ENCODE measurements at regions not wholly inside any gene's neighbourhood (a gene's known extent, or its start where the extent isn't known, plus 50 kb on each side); places are given as distances from the start of the nearest gene placed in this dataset.

GRCh38 chr2:226396541-226396940 lies 403.1 kb downstream of the IRS1 start (continued):
- TF ChIP-seq REST (IDR thresholded peaks at IDR 0.05; ENCODE audit: unreplicated experiment) (no peak), CTCF (conservative IDR thresholded peaks at IDR 0.05; ENCODE audit: low read depth in 2 of 2) (no peak), POLR2AphosphoS5 (IDR thresholded peaks at IDR 0.05; ENCODE audit: low read depth) (no peak), ZNF114 (CRISPR knock-in tag; IDR thresholded peaks at IDR 0.05) (no peak), ETS1 (IDR thresholded peaks at IDR 0.05) (no peak), CREB1 (CRISPR knock-in tag; IDR thresholded peaks at IDR 0.05; ENCODE audit: low read depth) (no peak), EZH2 (IDR thresholded peaks at IDR 0.05; ENCODE audit: low read depth, unreplicated experiment) (no peak), JUNB (IDR thresholded peaks at IDR 0.05; ENCODE audit: unreplicated experiment) (no peak)

- peaks cover 1% of the 10 kb centered on the region for H3K27me3 Mint-ChIP-seq (ENCODE audit: insufficient read depth, low read depth, poor library complexity)
- DNase-seq (ENCODE audit: low spot score) (no peak), ATAC-seq (no peak)
- Histone ChIP-seq H3K4me2 (no peak overlapping the region), H4K20me1 (replicated peaks; ENCODE audit: insufficient read depth) (no peaks in the 10 kb centered on the region), H3K9me2 (ENCODE audit: insufficient read depth) (peaks cover 14% of the 10 kb centered on the region), H3K36me3 (ENCODE audit: insufficient read depth) (no peaks in the 10 kb centered on the region), H3F3A (replicated peaks; ENCODE audit: low read depth) (no peaks in the 10 kb centered on the region), H3K4me3 (no peak overlapping the region), H3K27ac (ENCODE audit: low read depth) (no peak overlapping the region), H3K4me1 (ENCODE audit: insufficient read depth) (no peaks in the 10 kb centered on the region), H2AFZ (no peak overlapping the region), H3K27me3 (ENCODE audit: insufficient read depth) (no peaks in the 10 kb centered on the region), H3K79me2 (replicated peaks; ENCODE audit: insufficient read depth) (no peaks in the 10 kb centered on the region)
- no peaks in the 10 kb centered on the region for H3K36me3 Mint-ChIP-seq (ENCODE audit: low read depth)
- no peak overlapping the region for H3K27ac Mint-ChIP-seq
- no peaks in the 10 kb centered on the region; the same call in 2 of the 3 replicates for H3K9me3 Mint-ChIP-seq
- no peak overlapping the region for H3K4me3 Mint-ChIP-seq
- no peaks in the 10 kb centered on the region for H3K4me1 Mint-ChIP-seq
- no peak for TF ChIP-seq ETS1 (IDR thresholded peaks at IDR 0.05)
- no peak for TF ChIP-seq POLR2AphosphoS5 (IDR thresholded peaks at IDR 0.05; ENCODE audit: low read depth)
- TF ChIP-seq REST (IDR thresholded peaks at IDR 0.05; ENCODE audit: unreplicated experiment), result no peak
- no peak for TF ChIP-seq EZH2phosphoT487 (IDR thresholded peaks at IDR 0.05; ENCODE audit: unreplicated experiment)
These were observed 412.1 kb downstream of the IRS1 start for GRCh38 chr2:226387499-226387942.
